ENCODE measurements at regions not wholly inside any gene's neighbourhood (a gene's known extent, or its start where the extent isn't known, plus 50 kb on each side); places are given as distances from the start of the nearest gene placed in this dataset.

- no peak for TF ChIP-seq CTCF (IDR thresholded peaks at IDR 0.05; ENCODE audit: low read length)
- no peak for TF ChIP-seq EZH2 (IDR thresholded peaks at IDR 0.05; ENCODE audit: borderline replicate concordance, low read length)
Measured at GRCh38 chr10:8873310-8873709, 818.8 kb downstream of the GATA3 start.
